SK-N-MC (cell line): ENCODE measurements at regions not wholly inside any gene's neighbourhood (a gene's known extent, or its start where the extent isn't known, plus 50 kb on each side); places are given as distances from the start of the nearest gene placed in this dataset.

Experiments
- EZH2 ChIP-seq: fragments of 200-600 bp; sonication (generic); IDR thresholded peaks from one replicate; pipeline ENCODE4 v1.6.1; 2017; ENCODE audit warnings: antibody characterized with exemption
- FOXP2 ChIP-seq: optimal IDR thresholded peaks from 2 replicates; pipeline ENCODE3; 2011; ENCODE audit warnings: mild to moderate bottlenecking, moderate library complexity; ENCODE audit not compliant: insufficient read depth; ENCODE audit errors: extremely low read length, control extremely low read depth
- POLR2AphosphoS5 ChIP-seq: IDR thresholded peaks from 2 replicates; pipeline ENCODE4 v1.6.1; 2012; ENCODE audit warnings: mild to moderate bottlenecking, low read depth, low read length, borderline replicate concordance

GRCh38 chr21:41578083-41578482 is 70.1 kb upstream of the TMPRSS2 start:
- no peak for TF ChIP-seq EZH2
- no peak for TF ChIP-seq POLR2AphosphoS5
- no peak for TF ChIP-seq FOXP2
